HG03571 (cell line): ENCODE measurements at regions not wholly inside any gene's neighbourhood (a gene's known extent, or its start where the extent isn't known, plus 50 kb on each side); places are given as distances from the start of the nearest gene placed in this dataset.

ENCODE experiments used
- ATAC-seq: cut with Tn5 transposase; IDR thresholded peaks from one replicate; pipeline ENCODE4 v1.9.1; 2021; ENCODE audit not compliant: unreplicated experiment

DNA sequence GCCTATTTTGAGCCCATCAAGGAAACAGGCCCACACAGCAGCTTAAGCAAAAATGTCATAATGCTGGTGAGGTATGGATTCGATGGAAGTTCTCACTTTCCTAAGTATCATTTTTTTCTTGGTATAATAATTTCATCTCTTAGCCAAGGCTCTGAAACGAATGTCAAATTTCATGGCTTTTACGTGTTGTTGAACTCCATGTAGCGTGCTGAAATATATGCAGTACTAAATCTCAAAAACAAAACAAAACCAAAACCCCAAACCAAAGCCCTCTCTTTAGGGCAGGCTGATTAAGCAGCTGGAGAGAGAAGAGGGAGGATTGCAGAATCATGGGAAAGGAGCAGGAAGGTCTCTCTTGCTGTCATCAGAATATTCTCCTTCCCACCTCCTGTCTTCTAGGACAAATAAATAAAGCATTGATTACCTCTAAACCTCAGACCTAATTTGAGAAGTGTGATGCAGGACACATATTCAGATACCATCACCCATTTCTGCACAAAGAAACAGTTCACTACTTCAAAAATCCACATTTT is 58.3 kb downstream of the TMEM174 start:
- no peak for ATAC-seq

DNA sequence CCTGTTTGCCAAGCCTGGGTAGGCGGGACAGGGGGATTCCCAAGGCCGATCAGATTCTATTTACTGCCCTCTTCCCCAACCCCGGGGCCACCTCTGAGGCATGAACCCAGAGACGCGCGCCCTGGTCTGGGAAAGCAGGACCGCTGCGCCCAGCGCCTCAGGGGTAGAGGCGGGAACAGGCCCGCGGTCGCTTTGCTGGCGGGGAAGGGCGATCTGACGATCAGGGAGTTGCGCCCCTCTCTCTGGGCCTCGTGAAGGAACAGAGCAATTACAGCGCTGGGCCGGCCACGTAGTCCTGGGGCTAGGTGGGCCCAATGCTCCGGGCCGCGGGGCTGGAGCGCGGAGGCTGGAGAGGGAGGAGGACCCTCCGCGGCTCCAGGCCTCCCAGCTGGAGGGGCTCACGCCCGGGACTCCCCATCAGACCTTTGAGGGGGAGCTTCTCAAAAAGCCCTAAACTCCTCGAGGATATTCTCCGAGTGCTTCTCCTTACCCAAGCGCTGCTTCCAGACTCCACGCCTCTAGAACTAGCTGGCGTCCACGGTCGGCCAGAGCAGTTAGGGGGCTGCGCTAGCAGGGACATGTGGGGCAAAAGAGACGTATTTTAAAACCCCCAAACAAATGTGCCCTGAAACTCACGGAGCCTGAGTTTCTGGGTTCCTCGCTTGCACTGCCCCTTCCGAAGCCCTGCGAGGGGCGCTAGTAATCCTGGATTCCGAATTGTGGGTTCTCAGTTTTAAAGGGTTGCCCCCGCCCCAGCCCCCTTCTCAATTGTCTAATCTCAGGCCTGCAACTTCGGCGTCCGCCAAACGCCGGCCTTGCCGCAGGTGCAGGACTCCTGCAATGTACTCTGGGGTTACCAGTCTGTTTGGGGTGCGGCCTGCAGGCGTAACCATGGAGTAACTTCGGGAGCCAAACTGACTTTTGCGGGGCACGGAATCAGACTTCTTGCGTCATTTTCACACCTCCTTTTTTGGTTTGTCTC is 57.6 kb downstream of the TMEM174 start:
- ATAC-seq: no peak

DNA sequence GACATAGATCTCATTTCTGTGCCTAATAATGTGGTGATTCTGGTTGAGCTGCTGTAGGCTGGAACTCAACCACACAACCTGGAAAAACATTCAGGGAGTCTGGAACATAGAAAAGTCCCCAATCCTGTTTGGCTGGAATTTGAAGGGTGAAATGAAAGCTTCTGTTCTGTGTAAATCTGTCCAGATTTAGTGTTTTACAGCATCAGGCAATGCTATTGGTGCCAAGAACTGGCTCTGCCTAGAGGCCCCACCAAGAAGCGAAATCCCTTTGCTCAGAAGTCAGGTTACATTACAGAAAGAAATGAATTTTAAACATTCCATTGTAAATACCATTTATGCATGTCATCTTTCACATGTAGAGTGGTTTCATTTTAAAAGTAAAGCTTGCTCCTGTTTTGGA is 56.3 kb downstream of the TMEM174 start:
- no peak for ATAC-seq

DNA sequence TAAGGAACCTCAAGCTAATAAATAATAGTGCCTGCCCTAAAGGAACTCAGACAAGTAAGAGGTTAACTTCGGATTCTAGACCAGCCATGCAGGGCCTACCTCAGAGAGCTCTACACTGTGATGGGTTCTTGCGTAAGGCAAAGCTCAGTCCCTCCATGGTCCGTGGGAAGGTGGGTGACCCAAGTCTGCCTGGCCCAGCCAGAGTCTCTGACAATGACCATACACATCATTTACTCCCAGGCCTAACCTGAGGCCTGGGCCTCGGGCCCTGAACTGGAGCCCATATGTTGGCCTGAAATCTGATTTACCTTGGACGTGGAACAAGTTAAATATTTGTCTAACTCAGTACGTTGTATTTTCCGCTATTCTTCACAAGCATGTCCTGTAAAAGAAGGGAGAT is 55.1 kb downstream of the TMEM174 start:
- ATAC-seq: no peak
